ENCODE measurements at regions not wholly inside any gene's neighbourhood (a gene's known extent, or its start where the extent isn't known, plus 50 kb on each side); places are given as distances from the start of the nearest gene placed in this dataset.

- CTCF ChIA-PET, result no interaction called here
- H3K27ac ChIP-seq (ENCODE audit: extremely low read depth, low read depth, low read length), result no peak overlapping the region
- POLR2A ChIA-PET, result no interaction called here
- H3K4me1 ChIP-seq (ENCODE audit: control insufficient read depth, insufficient read depth, low read length), result no peaks in the 10 kb centered on the region
- H3K4me3 ChIP-seq (ENCODE audit: low read depth, low read length), result no peak overlapping the region
- no peaks in the 10 kb centered on the region for H3K9me3 ChIP-seq (ENCODE audit: control insufficient read depth, insufficient read depth, low read depth, low read length)
- H3K36me3 ChIP-seq (ENCODE audit: control insufficient read depth in 2 of 2, insufficient read depth in 1 of 2, low read length in 2 of 2), result no peaks in the 10 kb centered on the region
- TF ChIP-seq PATZ1 (tag by site-specific recombination; IDR thresholded peaks at IDR 0.05), result no peak
Measured at GRCh38 chr1:182213163-182213562, 151.7 kb upstream of the ZNF648 start.

- H3K9me3 ChIP-seq (ENCODE audit: control insufficient read depth, insufficient read depth, low read depth, low read length), result no peaks in the 10 kb centered on the region
- POLR2A ChIA-PET, result no interaction called here
- no peaks in the 10 kb centered on the region for H3K4me1 ChIP-seq (ENCODE audit: control insufficient read depth, insufficient read depth, low read length)
- H3K36me3 ChIP-seq (ENCODE audit: control insufficient read depth in 2 of 2, insufficient read depth in 1 of 2, low read length in 2 of 2), result no peaks in the 10 kb centered on the region
- H3K4me3 ChIP-seq (ENCODE audit: low read depth, low read length), result no peak overlapping the region
- TF ChIP-seq ZNF48 (tag by site-specific recombination; IDR thresholded peaks at IDR 0.05) (no peak), BCL6B (tag by site-specific recombination; IDR thresholded peaks at IDR 0.05) (no peak), ZNF10 (tag by site-specific recombination; IDR thresholded peaks at IDR 0.05) (no peak), SP3 (tag by site-specific recombination; IDR thresholded peaks at IDR 0.05) (no peak), ZNF146 (tag by site-specific recombination; IDR thresholded peaks at IDR 0.05) (no peak), HIC1 (tag by site-specific recombination; IDR thresholded peaks at IDR 0.05) (no peak), ZNF629 (tag by site-specific recombination; IDR thresholded peaks at IDR 0.05) (no peak), PRDM10 (tag by site-specific recombination; IDR thresholded peaks at IDR 0.05) (no peak), ZNF792 (tag by site-specific recombination; IDR thresholded peaks at IDR 0.05) (no peak)
- no peak overlapping the region for H3K27ac ChIP-seq (ENCODE audit: extremely low read depth, low read depth, low read length)
- CTCF ChIA-PET, result interaction anchor here (0.6 to 1.3 kb wide), 2 partner anchors 14 to 110 kb away, joined by 3 read pairs; no protein-coding TSS in a partner anchor
Measured at GRCh38 chr1:182211386-182211785, 149.9 kb upstream of the ZNF648 start.

- POLR2A ChIA-PET, result no interaction called here
- CTCF ChIA-PET, result no interaction called here
Measured at GRCh38 chr1:182210417-182210816, 148.9 kb upstream of the ZNF648 start.

More at GRCh38 chr1:182210417-182210816, 148.9 kb upstream of the ZNF648 start:
- TF ChIP-seq ZNF324 (tag by site-specific recombination; IDR thresholded peaks at IDR 0.05) (no peak), YY2 (tag by site-specific recombination; IDR thresholded peaks at IDR 0.05) (no peak), SCRT1 (tag by site-specific recombination; IDR thresholded peaks at IDR 0.05; ENCODE audit: borderline replicate concordance) (no peak), ZFP37 (tag by site-specific recombination; IDR thresholded peaks at IDR 0.05) (no peak)
- Histone ChIP-seq H3K4me3 (ENCODE audit: low read depth, low read length) (no peak overlapping the region), H3K36me3 (ENCODE audit: control insufficient read depth in 2 of 2, insufficient read depth in 1 of 2, low read length in 2 of 2) (no peaks in the 10 kb centered on the region), H3K27ac (ENCODE audit: extremely low read depth, low read depth, low read length) (no peak overlapping the region), H3K9me3 (ENCODE audit: control insufficient read depth, insufficient read depth, low read depth, low read length) (no peaks in the 10 kb centered on the region), H3K4me1 (ENCODE audit: control insufficient read depth, insufficient read depth, low read length) (no peaks in the 10 kb centered on the region)

Data from HEK293 (cell line).